ENCODE measurements at regions not wholly inside any gene's neighbourhood (a gene's known extent, or its start where the extent isn't known, plus 50 kb on each side); places are given as distances from the start of the nearest gene placed in this dataset.

GRCh38 chr5:87769157-87769556 is 356.4 kb upstream of the CCNH start:
- Histone ChIP-seq H2AFZ (ENCODE audit: control insufficient read depth, low read depth, low read length) (no peak overlapping the region), H3K9me3 (replicated peaks; ENCODE audit: control insufficient read depth, insufficient read depth, low read length) (no peaks in the 10 kb centered on the region), H3K36me3 (ENCODE audit: control insufficient read depth in 2 of 2, insufficient read depth in 2 of 2, low read length in 1 of 2) (no peaks in the 10 kb centered on the region), H3K27ac (ENCODE audit: control insufficient read depth, insufficient read depth) (no peak overlapping the region), H3K79me2 (ENCODE audit: control insufficient read depth, insufficient read depth, low read length) (no peaks in the 10 kb centered on the region), H3K27me3 (replicated peaks in 1 of 2; ENCODE audit: control insufficient read depth in 2 of 2, insufficient read depth in 2 of 2, low read length in 1 of 2) (no peaks in the 10 kb centered on the region; a peak in 1 of 4 replicates), H3K4me2 (ENCODE audit: control insufficient read depth, insufficient read depth) (no peak overlapping the region), H4K20me1 (ENCODE audit: control insufficient read depth, insufficient read depth) (no peaks in the 10 kb centered on the region), H3K9ac (ENCODE audit: control insufficient read depth, insufficient read depth, low read length) (no peak overlapping the region), H3K4me3 (no peak overlapping the region), H3K4me1 (ENCODE audit: control insufficient read depth, insufficient read depth, low read length) (no peaks in the 10 kb centered on the region)
- no peak for DNase-seq (ENCODE audit: low read depth, low spot score)
- no TSS peak for BruUV-seq (replicated peaks)
- SMC1A ChIA-PET (ENCODE audit: uncharacterized antibody, unreplicated experiment), result no interaction called here
- in situ Hi-C loops (cut with MboI), result no loop called here
- RAD21 ChIA-PET (ENCODE audit: unreplicated experiment), result interaction anchor here (1.2 kb wide), 1 partner anchor 12 kb away, joined by 4 read pairs; no protein-coding TSS in a partner anchor
- 88% methylated on average over 2 of the region's 2 CpGs for WGBS (ENCODE audit: insufficient coverage, insufficient replicate concordance, low lambda C conversion rate, missing lambda C conversion rate)
- POLR2A ChIA-PET, result no interaction called here
- intact Hi-C loops (cut with micrococcal nuclease; ENCODE audit: unreplicated experiment), result no loop called here
- no peak for FAIRE-seq
- CTCF ChIA-PET, result interaction anchor here (5.9 kb wide), 1 partner anchor 11 kb away, joined by 31 read pairs; no protein-coding TSS in a partner anchor
- ATAC-seq, result no peak
- TF ChIP-seq STAT3 (IDR thresholded peaks at IDR 0.05; ENCODE audit: low read depth, low read length), result no peak
- no peak for TF ChIP-seq USF1 (IDR thresholded peaks at IDR 0.05; ENCODE audit: borderline replicate concordance, extremely low read length, insufficient read depth, low read depth, low read length)
- no peak for TF ChIP-seq FOXM1 (IDR thresholded peaks at IDR 0.05; ENCODE audit: low read depth, low read length)
- TF ChIP-seq ZZZ3 (IDR thresholded peaks at IDR 0.05; ENCODE audit: control insufficient read depth, insufficient read length, low read depth), result no peak
- no peak for TF ChIP-seq ZBTB33 (IDR thresholded peaks at IDR 0.05)
- no peak for TF ChIP-seq KAT2A (conservative IDR thresholded peaks at IDR 0.05; ENCODE audit: control insufficient read depth, low read depth, low read length)
- TF ChIP-seq RFX5 (IDR thresholded peaks at IDR 0.05; ENCODE audit: low read depth, low read length), result no peak
- no peak for TF ChIP-seq JUNB (IDR thresholded peaks at IDR 0.05)
- no peak for TF ChIP-seq SREBF2 (IDR thresholded peaks at IDR 0.05; ENCODE audit: low read length)
- no peak for TF ChIP-seq REST (IDR thresholded peaks at IDR 0.05; ENCODE audit: low read depth, low read length)
- TF ChIP-seq SMARCA5 (IDR thresholded peaks at IDR 0.05), result no peak
- no peak for TF ChIP-seq SUZ12 (IDR thresholded peaks at IDR 0.05; ENCODE audit: unreplicated experiment)
- no peak for TF ChIP-seq JUND (IDR thresholded peaks at IDR 0.05; ENCODE audit: low read depth, low read length)
- TF ChIP-seq KLF5 (IDR thresholded peaks at IDR 0.05; ENCODE audit: partially characterized antibody), result no peak
- TF ChIP-seq MYB (IDR thresholded peaks at IDR 0.05; ENCODE audit: borderline replicate concordance, low read depth, low read length), result no peak
- no peak for TF ChIP-seq ASH2L (IDR thresholded peaks at IDR 0.05; ENCODE audit: borderline replicate concordance, low read depth)
- TF ChIP-seq DPF2 (IDR thresholded peaks at IDR 0.05), result no peak
- TF ChIP-seq BCLAF1 (IDR thresholded peaks at IDR 0.05), result no peak

All from GM12878 (cell line).